ENCODE measurements at regions not wholly inside any gene's neighbourhood (a gene's known extent, or its start where the extent isn't known, plus 50 kb on each side); places are given as distances from the start of the nearest gene placed in this dataset.
"Not testable (repeated sequence)": the region's sequence is repeated elsewhere in the genome, so short reads cannot be mapped to it uniquely, and the experiment has no call there.

DNA sequence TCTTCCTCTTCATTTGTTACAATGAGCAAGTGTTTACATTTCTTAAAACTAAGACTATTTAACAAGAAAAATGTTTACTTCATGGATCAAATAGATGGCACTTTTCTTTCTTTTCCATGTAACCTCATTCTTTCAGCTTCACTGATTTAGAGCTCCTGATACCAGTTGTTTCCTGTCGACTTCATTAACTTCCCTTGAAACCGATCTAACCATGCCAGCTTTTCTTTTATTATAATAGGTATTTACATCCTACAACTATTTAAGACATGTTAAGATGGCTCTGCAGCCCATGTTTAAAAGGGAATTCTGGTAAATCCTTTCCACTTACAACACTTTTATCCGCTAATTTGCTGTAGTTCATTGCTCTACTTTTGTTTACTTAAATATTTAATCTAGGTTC is 107.3 kb upstream of the DCN start:
- no peak for DNase-seq (ENCODE audit: low read depth in 2 of 3, low spot score in 1 of 3)

GRCh38 chr12:91289072-91289471 is 106.5 kb upstream of the DCN start:
- no peak for DNase-seq (ENCODE audit: low read depth in 2 of 3, low spot score in 1 of 3)

- DNase-seq (ENCODE audit: low read depth in 2 of 3, low spot score in 1 of 3), result no peak
Observed at GRCh38 chr12:91287753-91288152, 105.1 kb upstream of the DCN start.

DNA sequence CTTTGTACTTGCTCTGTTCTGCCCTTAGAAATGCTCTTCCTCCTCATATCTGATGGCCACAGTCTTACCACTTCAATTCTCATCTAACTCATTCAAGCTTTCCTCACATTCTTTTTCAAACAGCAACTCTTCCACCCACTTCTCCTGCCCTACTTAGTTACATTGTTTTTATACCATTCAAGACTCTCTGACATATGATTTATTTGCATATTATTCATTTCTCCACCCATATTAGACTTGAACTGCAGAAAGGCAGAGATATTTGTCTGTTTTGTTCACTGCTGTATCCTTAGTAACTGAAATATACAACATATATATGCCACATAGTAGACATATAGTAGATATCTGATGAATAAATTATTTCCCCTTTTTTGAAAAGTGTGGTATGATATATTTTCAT is 95.5 kb upstream of the DCN start:
- no peak for DNase-seq (ENCODE audit: low read depth in 2 of 3, low spot score in 1 of 3)

DNA sequence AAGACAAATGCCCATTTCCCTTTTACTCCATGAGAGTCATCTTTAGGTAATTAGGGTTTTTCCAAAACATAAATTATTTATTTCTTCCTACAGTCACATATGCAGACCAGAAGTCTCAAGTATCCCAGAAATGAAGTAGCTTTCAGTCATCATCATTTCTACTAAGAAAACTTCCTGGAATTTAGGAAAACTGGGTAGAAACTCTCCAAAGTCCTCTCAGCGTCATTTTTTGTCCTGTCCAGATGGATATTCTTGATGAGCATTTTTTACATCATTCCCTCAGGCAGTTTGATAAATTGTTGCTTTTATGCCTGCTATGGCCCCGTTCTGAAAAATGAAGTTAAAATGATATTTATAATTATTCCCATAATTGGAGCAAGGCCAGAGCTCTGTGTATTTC is 93.9 kb upstream of the DCN start:
- no peak for DNase-seq (ENCODE audit: low read depth in 2 of 3, low spot score in 1 of 3)

DNA sequence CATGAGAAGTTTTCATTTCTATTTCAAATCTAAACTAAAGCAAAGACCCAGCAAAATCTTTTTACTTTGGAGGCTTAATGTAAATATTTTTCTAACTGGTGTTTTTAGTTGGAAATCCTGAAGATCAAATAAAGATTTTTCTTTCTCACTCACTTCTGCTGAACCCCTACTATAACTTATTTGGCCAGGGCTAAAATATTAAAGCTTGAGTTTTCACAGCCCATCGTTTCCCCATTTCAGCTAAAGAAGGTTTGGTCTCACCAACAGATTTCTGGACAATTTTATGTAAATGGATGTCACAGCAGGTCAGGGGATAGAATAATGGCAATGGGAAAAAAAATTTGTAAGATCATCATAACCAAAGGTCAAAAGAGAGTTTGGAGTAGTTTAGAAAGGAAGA is 92.7 kb upstream of the DCN start:
- no peak for DNase-seq (ENCODE audit: low read depth in 2 of 3, low spot score in 1 of 3)

GRCh38 chr12:91274916-91275315 is 92.3 kb upstream of the DCN start:
- DNase-seq (ENCODE audit: low read depth in 2 of 3, low spot score in 1 of 3), result no peak

- DNase-seq (ENCODE audit: low read depth in 2 of 3, low spot score in 1 of 3), result no peak
Observed at GRCh38 chr12:91273560-91273959, 90.9 kb upstream of the DCN start.

DNA sequence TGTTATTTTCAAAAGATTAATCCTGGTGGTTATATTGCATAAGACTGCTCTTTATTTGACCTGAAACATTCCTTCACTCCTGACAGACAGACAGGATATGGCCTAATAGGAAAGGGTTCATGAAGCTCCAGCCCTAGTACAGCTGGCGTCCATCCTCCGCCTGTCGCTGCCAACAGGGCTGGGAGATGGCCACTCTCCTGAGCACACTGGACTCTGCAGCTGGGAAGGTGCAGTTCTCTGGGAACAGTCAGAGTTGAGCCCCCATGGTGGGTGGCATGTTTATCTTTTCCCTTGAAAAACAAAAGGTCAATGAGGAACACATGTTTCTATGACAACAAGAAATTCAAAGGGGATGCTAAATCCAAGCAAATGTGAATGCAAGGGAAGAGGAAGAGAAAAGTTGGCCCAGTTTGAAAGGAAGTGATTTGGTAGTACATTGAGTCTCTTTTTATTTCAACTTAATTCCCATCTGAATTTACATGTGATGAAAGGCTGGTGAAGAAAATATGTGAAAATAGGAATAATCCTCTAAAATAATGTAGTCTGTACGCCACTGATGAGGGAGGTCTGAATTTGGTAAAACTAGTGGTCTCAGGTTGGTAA is 89.9 kb upstream of the DCN start:
- no peak for DNase-seq (ENCODE audit: low read depth in 2 of 3, low spot score in 1 of 3)

- no peak for DNase-seq (ENCODE audit: low read depth in 2 of 3, low spot score in 1 of 3)
Observed at GRCh38 chr12:91271185-91271584, 88.6 kb upstream of the DCN start.

DNA sequence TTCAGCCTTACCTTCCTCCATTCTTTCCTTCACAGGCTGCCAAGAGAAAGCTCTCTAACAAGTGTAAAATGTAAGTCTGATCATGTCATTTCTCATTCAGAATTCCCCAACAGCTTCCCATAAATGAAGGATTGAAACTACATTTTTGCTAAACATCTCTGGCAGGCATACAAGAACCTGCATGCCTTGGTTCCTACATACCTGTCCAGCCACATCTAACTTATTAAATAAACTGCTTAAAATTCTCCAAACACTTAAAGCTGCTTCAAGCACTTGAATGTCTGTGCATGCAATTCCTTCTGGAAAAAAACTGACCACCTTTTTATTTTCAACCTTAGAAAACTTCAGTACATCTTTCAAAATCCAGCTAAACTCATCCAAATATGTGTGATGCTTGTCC is 84.4 kb upstream of the DCN start:
- DNase-seq (ENCODE audit: low read depth in 2 of 3, low spot score in 1 of 3), result no peak

DNA sequence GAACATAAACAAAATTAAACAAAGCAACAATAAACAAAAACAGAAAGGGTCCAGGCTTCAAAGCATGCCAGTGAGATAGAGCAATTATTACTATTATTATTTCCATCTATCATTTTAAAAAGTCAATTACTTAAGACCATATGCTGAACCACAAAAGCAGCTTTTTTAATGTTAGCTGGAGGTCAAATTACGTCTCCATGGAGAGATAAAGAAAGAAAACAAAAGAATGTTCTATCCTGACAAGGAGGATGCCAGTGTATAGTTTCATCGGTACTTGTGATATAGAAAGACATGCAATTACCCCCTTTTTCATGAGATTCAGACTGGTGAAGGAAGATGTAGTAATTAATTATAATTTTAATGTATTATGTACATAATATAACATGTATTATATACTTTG is 81.6 kb upstream of the DCN start:
- no peak for DNase-seq (ENCODE audit: low read depth in 2 of 3, low spot score in 1 of 3)

- DNase-seq (ENCODE audit: low read depth in 2 of 3, low spot score in 1 of 3), result no peak
Observed at GRCh38 chr12:91261820-91262676, 79.4 kb upstream of the DCN start.

GRCh38 chr12:91256411-91256810 is 73.8 kb upstream of the DCN start:
- no peak for DNase-seq (ENCODE audit: low read depth in 2 of 3, low spot score in 1 of 3)

- no peak for DNase-seq (ENCODE audit: low read depth in 2 of 3, low spot score in 1 of 3)
Observed at GRCh38 chr12:91252341-91252740, 69.7 kb upstream of the DCN start.

- no peak for DNase-seq (ENCODE audit: low read depth in 2 of 3, low spot score in 1 of 3)
Observed at GRCh38 chr12:91250273-91250665, 67.7 kb upstream of the DCN start.

- DNase-seq (ENCODE audit: low read depth in 2 of 3, low spot score in 1 of 3), result no peak
Observed at GRCh38 chr12:91249518-91250272, 67.1 kb upstream of the DCN start.

DNA sequence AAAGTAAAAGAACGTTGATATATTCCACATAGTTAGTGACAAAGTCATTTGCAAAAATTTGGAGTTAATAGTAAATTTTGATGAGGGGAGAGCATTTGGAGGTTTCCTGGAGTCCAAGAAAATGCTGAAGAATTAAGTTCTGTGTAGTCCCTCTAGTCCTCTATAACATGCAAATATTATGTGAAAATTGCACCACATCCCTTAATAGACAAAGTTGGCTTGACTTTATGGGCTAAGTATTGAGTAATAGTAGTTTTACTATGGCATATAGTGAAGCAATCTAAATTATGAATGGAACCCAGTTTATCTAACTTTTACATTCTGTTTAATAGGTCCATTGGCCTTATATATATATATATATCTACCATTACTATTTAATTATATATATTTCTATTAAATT is 66.4 kb upstream of the DCN start:
- no peak for DNase-seq (ENCODE audit: low read depth in 2 of 3, low spot score in 1 of 3)

DNA sequence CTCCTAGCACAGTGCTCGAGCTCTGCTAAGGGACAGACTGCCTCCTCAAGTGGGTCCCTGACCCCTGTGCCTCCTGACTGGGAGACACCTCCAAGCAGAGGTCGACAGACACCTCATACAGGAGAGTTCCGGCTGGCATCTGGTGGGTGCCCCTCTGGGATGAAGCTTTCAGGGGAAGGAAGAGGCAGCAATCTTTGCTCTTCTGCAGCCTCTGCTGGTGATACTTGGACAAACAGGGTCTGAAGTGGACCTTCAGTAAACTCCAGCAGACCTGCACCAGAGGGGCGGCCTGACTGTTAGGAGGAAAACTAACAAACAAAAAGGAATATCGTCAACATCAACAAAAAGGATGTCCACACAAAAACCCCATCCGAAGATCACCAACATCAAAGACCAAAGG is 60.6 kb upstream of the DCN start:
- not testable (repeated sequence) for DNase-seq (ENCODE audit: low read depth in 2 of 3, low spot score in 1 of 3)

DNA sequence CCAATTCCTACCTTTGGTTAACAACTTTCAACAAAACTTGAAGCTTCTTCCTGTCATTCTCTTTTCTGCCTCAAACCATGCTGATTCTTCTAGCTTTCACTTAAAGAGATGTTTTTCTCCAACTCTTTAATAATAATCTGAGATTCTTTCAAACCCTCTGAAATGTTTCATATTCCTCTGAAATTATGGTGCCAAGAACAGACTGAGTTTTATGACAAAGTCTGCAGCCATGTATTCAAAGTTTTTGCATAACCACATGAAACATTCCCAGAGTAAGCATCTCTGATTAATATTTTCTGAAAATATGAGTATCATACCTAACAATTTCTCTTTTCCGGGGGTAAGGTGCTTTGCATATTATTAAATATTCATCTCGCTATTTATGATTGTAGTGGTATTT is 59.1 kb upstream of the DCN start:
- DNase-seq (ENCODE audit: low read depth in 2 of 3, low spot score in 1 of 3), result no peak

GRCh38 chr12:91240386-91241095 is 57.9 kb upstream of the DCN start:
- no peak for DNase-seq (ENCODE audit: low read depth in 2 of 3, low spot score in 1 of 3)

DNA sequence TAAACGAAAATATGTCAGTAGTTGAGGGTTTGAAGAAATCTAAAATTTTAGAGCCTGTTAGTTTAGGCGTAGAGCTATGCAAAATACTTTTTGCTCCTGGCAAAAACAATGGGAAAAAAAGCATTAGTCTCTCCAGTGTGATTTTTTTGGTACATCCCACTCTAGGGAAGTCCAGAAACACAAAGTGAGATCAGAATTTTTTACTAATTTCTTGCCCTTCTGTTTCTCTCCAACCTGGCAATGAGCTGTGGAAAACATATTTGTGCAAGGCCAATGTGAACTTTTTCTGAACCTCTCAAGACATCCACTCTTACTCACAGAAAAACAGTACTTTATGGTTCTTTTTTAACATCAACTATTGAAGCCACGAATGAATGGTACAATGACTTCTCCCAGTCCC is 56.9 kb upstream of the DCN start:
- no peak for DNase-seq (ENCODE audit: low read depth in 2 of 3, low spot score in 1 of 3)

Measured in stimulated activated CD4-positive, alpha-beta T cell treated with anti-CD3 and anti-CD28 coated beads, Interleukin-12 subunit alpha, Interleukin-12 subunit beta, amount 100 ng/mL, for 48 hours (primary cell).